PC-3 (cell line): ENCODE measurements at regions not wholly inside any gene's neighbourhood (a gene's known extent, or its start where the extent isn't known, plus 50 kb on each side); places are given as distances from the start of the nearest gene placed in this dataset.

Experiments
- ATAC-seq: fragments of 200-7000 bp; cut with Tn5 transposase; 2 replicates; pipeline ENCODE4 v1.9.1; 2020; ENCODE audit warnings: mild to moderate bottlenecking, moderate library complexity
- BruUV-seq: library from RNA; stranded (reverse); fragments of 400-500 nt; replicated peaks from 2 replicates; lab custom pipeline; 2021; lab: Mats Ljungman, UMichigan
- CTCF ChIA-PET: fragments of 300-600 bp; sonication (Branson Sonifier 250); formaldehyde crosslinking; loops from one replicate; lab custom pipeline; 2022; ENCODE audit warnings: antibody characterized with exemption; lab: Charles Lee
- POLR2A ChIA-PET: fragments of 300-600 bp; sonication (Branson Sonifier 250); formaldehyde crosslinking; loops from one replicate; lab custom pipeline; 2022; ENCODE audit warnings: antibody characterized with exemption; ENCODE audit not compliant: unreplicated experiment; lab: Charles Lee
- DNase-seq: peaks from one replicate; pipeline ENCODE4 v3.0.0-alpha.2; 2015
- H2AFZ ChIP-seq: fragments of 300-600 bp; sonication (generic); 2 replicates; pipeline ENCODE4 v1.6.0; 2016; ENCODE audit warnings: antibody characterized with exemption, low read length
- H3F3A ChIP-seq: fragments of 300-600 bp; sonication (generic); one replicate; pipeline ENCODE4 v1.6.0; 2017; ENCODE audit warnings: antibody characterized with exemption, low read length, control low read depth, mild to moderate bottlenecking; ENCODE audit not compliant: unreplicated experiment
- H3K27ac ChIP-seq: fragments of 300-600 bp; sonication (generic); 2 replicates; pipeline ENCODE4 v1.5.1; 2016; ENCODE audit warnings: mild to moderate bottlenecking, low read length
- H3K27me3 ChIP-seq: fragments of 300-600 bp; sonication (generic); 2 replicates; pipeline ENCODE4 v1.6.1; 2016; ENCODE audit warnings: low read length, mixed read lengths
- H3K36me3 ChIP-seq: fragments of 300-600 bp; sonication (generic); 2 replicates; pipeline ENCODE4 v1.6.1; 2016; ENCODE audit warnings: low read depth, mixed run types, low read length, mixed read lengths
- H3K4me1 ChIP-seq: fragments of 300-600 bp; sonication (generic); 2 replicates; pipeline ENCODE4 v1.5.1; 2016; ENCODE audit warnings: low read length; ENCODE audit not compliant: insufficient read depth
- H3K4me2 ChIP-seq: fragments of 300-600 bp; sonication (generic); 2 replicates; pipeline ENCODE4 v1.6.0; 2016; ENCODE audit warnings: low read length
- H3K4me3 ChIP-seq: fragments of 300-600 bp; sonication (generic); 2 replicates; pipeline ENCODE4 v1.5.1; 2016; ENCODE audit warnings: mild to moderate bottlenecking, low read length, mixed read lengths
- H3K79me2 ChIP-seq: fragments of 300-600 bp; sonication (generic); 2 replicates; pipeline ENCODE4 v1.6.1; 2017; ENCODE audit warnings: low read length, mixed read lengths
- H3K9ac ChIP-seq: fragments of 300-600 bp; sonication (generic); 2 replicates; pipeline ENCODE4 v1.6.0; 2016; ENCODE audit warnings: mild to moderate bottlenecking, low read length
- H3K9me2 ChIP-seq: fragments of 300-600 bp; sonication (generic); replicated peaks from 2 replicates; pipeline ENCODE4 v1.6.1; 2016; ENCODE audit warnings: mixed run types, low read length, mixed read lengths
- H3K9me3 ChIP-seq: fragments of 300-600 bp; sonication (generic); 2 replicates; pipeline ENCODE4 v1.6.1; 2016; ENCODE audit warnings: low read length, mixed read lengths
- H4K20me1 ChIP-seq: fragments of 300-600 bp; sonication (generic); 2 replicates; pipeline ENCODE4 v1.6.1; 2016; ENCODE audit warnings: low read length, mixed read lengths
- CTCF ChIP-seq: fragments of 300-600 bp; sonication (generic); conservative IDR thresholded peaks from 2 replicates; pipeline ENCODE4 v1.5.1; 2017; ENCODE audit warnings: antibody characterized with exemption, low read depth, mild to moderate bottlenecking, low read length
- EZH2 ChIP-seq: fragments of 300-600 bp; sonication (generic); IDR thresholded peaks from one replicate; pipeline ENCODE4 v1.6.1; 2017; ENCODE audit warnings: antibody characterized with exemption, mild to moderate bottlenecking, low read length; ENCODE audit not compliant: unreplicated experiment
- EZH2phosphoT487 ChIP-seq: fragments of 300-600 bp; sonication (generic); IDR thresholded peaks from 2 replicates; pipeline ENCODE4 v1.6.1; 2018; ENCODE audit warnings: mild to moderate bottlenecking, antibody characterized with exemption, low read length, borderline replicate concordance
- intact Hi-C: fragments of 100-400 bp; cut with micrococcal nuclease; formaldehyde crosslinking; loops from 2 replicates; pipeline ENCODE4 v1.9.0; 2023

- Histone ChIP-seq H3K9ac (no peak overlapping the region), H3K4me1 (peaks cover 25% of the 10 kb centered on the region), H3K9me2 (no peaks in the 10 kb centered on the region), H3K27me3 (no peaks in the 10 kb centered on the region), H3K36me3 (no peaks in the 10 kb centered on the region), H3F3A (peaks cover 15% of the 10 kb centered on the region), H2AFZ (no peak overlapping the region), H3K79me2 (no peaks in the 10 kb centered on the region), H4K20me1 (no peaks in the 10 kb centered on the region), H3K4me2 (no peak overlapping the region), H3K27ac (no peak overlapping the region), H3K4me3 (no peak overlapping the region), H3K9me3 (no peaks in the 10 kb centered on the region)
- intact Hi-C loops = no loop called here
- no TSS peak for BruUV-seq
- POLR2A ChIA-PET = no interaction called here
- no peak for TF ChIP-seq EZH2
- TF ChIP-seq EZH2phosphoT487 = no peak
- TF ChIP-seq CTCF = no peak
- CTCF ChIA-PET = no interaction called here
- DNase-seq (no peak), ATAC-seq (no peak)
These were observed 70.7 kb upstream of the BTN3A2 start for GRCh38 chr6:26294302-26294701.

GRCh38 chr6:26295691-26296555 is 69.1 kb upstream of the BTN3A2 start:
- no peaks in the 10 kb centered on the region for H3K9me2 ChIP-seq
- no peaks in the 10 kb centered on the region for H3K27me3 ChIP-seq
- no peak for TF ChIP-seq EZH2
- no peak for TF ChIP-seq EZH2phosphoT487
- TF ChIP-seq CTCF = no peak
- peak overlapping the region; percentile 81 for H3K4me2 ChIP-seq
- H3K27ac ChIP-seq = peak overlapping the region; percentile 92
- no peaks in the 10 kb centered on the region for H3K36me3 ChIP-seq
- H3K9ac ChIP-seq = peak overlapping the region; percentile 51
- H3K9me3 ChIP-seq = no peaks in the 10 kb centered on the region
- no peaks in the 10 kb centered on the region for H3K79me2 ChIP-seq
- peak; percentile 90 for ATAC-seq
- CTCF ChIA-PET = interaction anchor here (1.1 kb wide), 1 partner anchor 116 kb away, joined by 3 read pairs; no protein-coding TSS in a partner anchor
- H3F3A ChIP-seq = peaks cover 15% of the 10 kb centered on the region
- DNase-seq = peak; percentile 93
- intact Hi-C loops = no loop called here
- POLR2A ChIA-PET = interaction anchor here (0.6 kb wide), 2 partner anchors 13 to 306 kb away, joined by 3 to 5 read pairs; no protein-coding TSS in a partner anchor
- no peaks in the 10 kb centered on the region for H4K20me1 ChIP-seq
- H2AFZ ChIP-seq = peak overlapping the region; percentile 53
- no TSS peak for BruUV-seq
- H3K4me1 ChIP-seq = peaks cover 25% of the 10 kb centered on the region
- peak overlapping the region; percentile 50 for H3K4me3 ChIP-seq

GRCh38 chr6:26296556-26296856 is 68.5 kb upstream of the BTN3A2 start:
- H3K4me3 ChIP-seq = peak overlapping the region; percentile 29; the same call in 1 of the 2 replicates
- no peak for TF ChIP-seq EZH2phosphoT487
- TF ChIP-seq CTCF = no peak
- TF ChIP-seq EZH2 = no peak
- intact Hi-C loops = no loop called here
- no peaks in the 10 kb centered on the region for H3K9me2 ChIP-seq
- DNase-seq (no peak), ATAC-seq (no peak; the same call in 1 of the 2 replicates)
- ChIA-PET POLR2A (interaction anchor here (0.6 kb wide), 2 partner anchors 13 to 305 kb away, joined by 3 to 5 read pairs; no protein-coding TSS in a partner anchor), CTCF (interaction anchor here (1.1 kb wide), 1 partner anchor 116 kb away, joined by 3 read pairs; no protein-coding TSS in a partner anchor)
- peaks cover 15% of the 10 kb centered on the region for H3F3A ChIP-seq
- H3K36me3 ChIP-seq = no peaks in the 10 kb centered on the region
- peak overlapping the region; percentile 92 for H3K27ac ChIP-seq
- H3K27me3 ChIP-seq = no peaks in the 10 kb centered on the region
- peak overlapping the region; percentile 81 for H3K4me2 ChIP-seq
- H3K4me1 ChIP-seq = peaks cover 25% of the 10 kb centered on the region
- H3K79me2 ChIP-seq = no peaks in the 10 kb centered on the region
- H3K9ac ChIP-seq = peak overlapping the region; percentile 48; the same call in 1 of the 2 replicates
- no TSS peak for BruUV-seq
- H2AFZ ChIP-seq = no peak overlapping the region
- no peaks in the 10 kb centered on the region for H3K9me3 ChIP-seq
- H4K20me1 ChIP-seq = no peaks in the 10 kb centered on the region
